HG02885 (cell line): ENCODE measurements at regions not wholly inside any gene's neighbourhood (a gene's known extent, or its start where the extent isn't known, plus 50 kb on each side); places are given as distances from the start of the nearest gene placed in this dataset.

ENCODE experiments used
- ATAC-seq: cut with Tn5 transposase; IDR thresholded peaks from one replicate; pipeline ENCODE4 v1.9.1; 2021; ENCODE audit warnings: mild to moderate bottlenecking; ENCODE audit not compliant: unreplicated experiment, poor library complexity

GRCh38 chr1:214816603-214817002 is 213.6 kb downstream of the CENPF start:
- no peak for ATAC-seq

DNA sequence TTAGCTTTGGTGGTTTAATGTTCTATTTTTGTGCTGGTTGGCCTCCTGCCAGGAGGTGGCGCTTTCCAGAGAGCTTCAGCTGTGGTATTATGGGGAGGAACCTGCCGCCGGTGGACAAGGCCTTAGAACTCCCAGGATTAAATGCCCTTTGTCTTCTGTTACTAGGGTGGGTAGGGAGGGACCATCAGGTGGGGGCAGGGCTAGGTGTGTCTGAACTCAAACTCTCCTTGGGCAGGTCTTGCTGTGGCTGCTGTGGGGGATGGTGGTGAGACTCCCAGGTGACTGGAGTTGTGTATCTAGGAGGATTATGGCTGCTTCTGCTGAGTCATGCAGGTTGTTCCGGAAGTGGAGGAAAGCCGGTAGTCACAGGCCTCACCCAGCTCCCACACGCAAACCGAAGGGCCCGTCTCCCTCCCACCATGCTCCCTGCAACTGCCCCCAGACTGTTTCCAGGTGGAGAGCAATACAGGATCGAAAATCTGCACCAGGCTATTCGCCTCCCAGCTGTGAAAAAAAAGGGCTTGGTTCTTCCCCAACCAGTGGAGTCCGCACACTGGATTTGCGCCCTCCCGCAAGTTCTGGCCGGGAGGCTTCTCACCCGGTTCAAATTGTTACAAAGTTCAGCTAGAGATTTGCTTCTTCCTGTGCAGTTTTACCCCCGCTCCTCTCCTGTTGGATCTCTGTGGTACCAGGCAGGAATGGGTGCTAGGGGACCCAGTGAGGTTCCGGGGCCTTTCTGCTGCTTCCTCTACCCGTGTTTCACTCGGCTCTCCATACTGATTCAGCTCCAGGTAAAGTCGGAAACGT is 220.5 kb downstream of the CENPF start:
- no peak for ATAC-seq

DNA sequence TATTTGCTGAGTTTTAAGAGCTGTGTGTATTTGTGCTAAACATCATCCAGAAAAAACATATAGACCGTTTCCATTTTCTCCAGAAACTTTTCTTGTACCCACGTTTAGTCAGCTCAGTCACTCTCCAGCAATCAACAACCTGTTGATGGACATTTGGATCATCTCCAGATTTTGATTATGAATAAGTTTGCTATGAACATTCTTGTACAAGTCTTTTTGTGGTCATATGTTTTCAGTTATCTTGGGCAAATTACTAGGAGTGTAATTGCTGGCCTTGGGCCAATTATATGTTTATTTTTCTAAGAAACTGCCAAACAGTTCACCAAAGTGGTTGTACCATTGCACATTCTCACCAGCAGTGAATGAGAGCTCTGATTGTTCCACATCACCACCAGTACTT is 221.8 kb downstream of the CENPF start:
- ATAC-seq = no peak

DNA sequence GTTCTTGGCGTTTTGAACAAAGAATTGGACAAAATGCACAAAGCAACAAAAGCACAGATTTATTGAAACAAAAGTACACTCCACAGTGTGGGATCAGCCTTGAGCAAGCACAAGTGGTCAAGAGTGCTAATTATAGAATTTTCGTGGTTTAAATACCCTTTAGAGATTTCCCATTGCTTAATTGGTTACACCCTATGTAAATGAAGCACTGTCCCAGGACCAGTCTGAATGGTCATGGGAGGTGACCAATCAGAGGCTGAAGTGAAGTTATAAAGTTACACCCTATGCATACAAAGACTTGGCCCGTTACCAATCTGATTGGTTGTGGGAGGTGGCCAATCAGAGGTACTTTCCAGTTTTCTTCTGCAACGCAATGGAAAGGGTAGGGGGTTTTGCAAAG is 223.6 kb downstream of the CENPF start:
- no peak for ATAC-seq

DNA sequence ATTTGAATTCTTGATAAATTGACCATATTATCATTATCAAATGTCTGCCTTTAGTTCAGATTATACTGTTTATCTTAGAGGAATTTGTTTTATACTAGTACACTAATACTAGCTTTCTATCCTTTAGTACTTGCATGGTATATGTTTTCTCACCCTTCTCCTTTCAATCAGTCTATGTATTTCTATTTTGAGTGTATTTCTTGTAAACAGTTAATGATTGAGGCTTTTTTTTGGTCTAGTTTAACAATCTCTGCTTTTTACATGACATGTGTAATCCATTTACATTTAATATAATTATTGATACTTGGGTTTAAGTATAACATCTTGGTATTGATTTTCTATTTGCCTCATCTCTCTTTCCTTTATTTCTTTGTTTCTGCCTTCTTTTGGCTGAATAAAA is 224.9 kb downstream of the CENPF start:
- ATAC-seq = no peak

- ATAC-seq = no peak
Observed at GRCh38 chr1:214830941-214831340, 227.9 kb downstream of the CENPF start.

- ATAC-seq = no peak
Observed at GRCh38 chr1:214831956-214832355, 229.0 kb downstream of the CENPF start.

- no peak for ATAC-seq
Observed at GRCh38 chr1:214833178-214833756, 230.3 kb downstream of the CENPF start.

GRCh38 chr1:214837376-214837775 is 234.4 kb downstream of the CENPF start:
- ATAC-seq = no peak

GRCh38 chr1:214838351-214838750 is 235.4 kb downstream of the CENPF start:
- ATAC-seq = no peak

GRCh38 chr1:214840356-214840755 is 237.4 kb downstream of the CENPF start:
- ATAC-seq = no peak

- ATAC-seq = no peak
Observed at GRCh38 chr1:214842856-214843255, 239.7 kb upstream of the KCNK2 start.

GRCh38 chr1:214843281-214843680 is 239.3 kb upstream of the KCNK2 start:
- ATAC-seq = no peak

DNA sequence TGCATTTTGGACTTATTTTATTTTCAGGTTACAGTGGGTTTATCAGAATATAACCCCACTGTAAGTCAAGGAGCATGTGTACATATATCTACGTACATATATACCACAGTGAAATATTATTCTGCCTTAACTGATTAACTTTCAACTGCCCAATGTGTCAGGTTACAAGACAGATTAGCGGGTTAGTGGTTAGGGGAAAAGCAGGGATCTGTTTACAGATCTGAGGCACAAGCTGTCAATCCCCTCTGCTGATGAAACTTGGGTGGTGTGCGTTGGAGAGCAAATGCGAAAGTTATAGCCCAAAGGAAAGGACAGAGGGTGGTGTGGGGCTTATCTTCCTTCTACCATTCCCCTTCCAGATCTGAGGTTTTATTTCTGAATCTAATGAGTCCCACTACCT is 238.2 kb upstream of the KCNK2 start:
- ATAC-seq = no peak

- no peak for ATAC-seq
Observed at GRCh38 chr1:214846276-214846675, 236.3 kb upstream of the KCNK2 start.

DNA sequence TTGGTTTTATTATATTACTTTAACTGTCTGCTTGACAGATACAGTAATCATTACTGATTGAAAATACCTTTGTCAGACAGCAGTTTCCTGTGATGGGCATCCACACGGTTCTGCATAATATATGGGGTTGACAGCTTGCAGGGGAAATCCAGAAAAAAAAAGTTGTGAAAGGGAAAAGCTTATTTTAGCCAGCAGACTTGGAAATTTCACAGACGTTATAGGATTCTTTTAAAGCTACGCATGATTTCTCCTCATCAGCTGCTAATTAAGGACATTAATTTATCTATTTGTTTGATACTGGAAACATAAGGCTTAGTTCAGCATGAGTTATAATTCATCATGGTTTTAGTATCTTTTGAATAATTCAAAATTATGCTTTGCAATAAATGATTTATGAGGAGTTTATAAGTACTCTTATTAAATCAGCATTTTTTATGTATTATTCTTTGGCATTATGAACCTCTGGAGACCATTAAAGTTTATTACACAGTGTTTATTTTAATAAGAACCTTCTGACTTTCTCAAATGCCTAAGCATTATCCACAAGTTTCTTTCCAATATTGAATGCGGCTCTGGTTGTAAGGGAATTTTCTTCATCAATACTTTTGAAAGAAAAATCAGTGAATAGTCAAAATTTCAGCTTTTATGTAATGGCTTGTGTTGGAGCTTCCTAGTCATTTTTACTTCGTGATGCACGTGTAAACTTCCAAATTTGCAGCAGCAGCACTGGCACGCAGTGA is 235.3 kb upstream of the KCNK2 start:
- ATAC-seq = no peak

DNA sequence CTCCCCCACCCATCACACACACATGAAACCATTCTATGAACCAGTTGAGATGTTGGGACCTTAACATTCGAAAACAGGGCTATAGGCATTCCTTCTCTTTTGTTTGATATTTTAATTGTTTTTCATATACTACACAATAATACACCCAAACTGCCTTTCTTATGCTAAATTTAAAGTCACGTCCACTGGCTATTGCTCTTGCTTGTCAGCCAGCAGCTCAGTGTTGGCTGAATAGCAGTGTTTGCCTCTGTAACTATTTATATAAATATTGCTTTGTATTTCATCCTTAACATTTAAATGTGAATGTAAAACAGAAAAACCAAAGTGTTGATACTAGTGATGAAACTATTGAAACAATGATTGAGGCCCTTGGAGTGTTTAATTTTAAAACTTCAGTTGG is 234.4 kb upstream of the KCNK2 start:
- ATAC-seq = no peak

GRCh38 chr1:214850432-214851050 is 232.0 kb upstream of the KCNK2 start:
- ATAC-seq = no peak

DNA sequence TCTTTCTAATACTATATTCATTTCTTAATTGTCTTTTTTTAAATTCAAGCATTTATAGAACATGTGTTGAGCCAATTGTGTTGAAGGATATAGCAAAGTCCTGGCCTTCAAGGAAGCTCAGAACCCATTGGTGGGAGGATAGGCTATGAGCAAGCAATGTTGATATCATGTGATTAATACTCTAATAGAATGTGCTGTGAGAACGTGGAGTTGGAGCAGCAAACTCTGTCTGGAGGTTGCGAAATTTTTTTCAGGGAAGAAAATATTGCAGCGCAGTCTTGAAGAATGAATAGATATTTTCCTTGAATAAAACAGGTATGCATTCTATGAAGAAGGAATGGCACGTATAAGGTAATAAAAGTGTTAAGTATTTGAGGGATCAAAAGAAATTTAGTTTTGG is 229.2 kb upstream of the KCNK2 start:
- ATAC-seq = no peak

DNA sequence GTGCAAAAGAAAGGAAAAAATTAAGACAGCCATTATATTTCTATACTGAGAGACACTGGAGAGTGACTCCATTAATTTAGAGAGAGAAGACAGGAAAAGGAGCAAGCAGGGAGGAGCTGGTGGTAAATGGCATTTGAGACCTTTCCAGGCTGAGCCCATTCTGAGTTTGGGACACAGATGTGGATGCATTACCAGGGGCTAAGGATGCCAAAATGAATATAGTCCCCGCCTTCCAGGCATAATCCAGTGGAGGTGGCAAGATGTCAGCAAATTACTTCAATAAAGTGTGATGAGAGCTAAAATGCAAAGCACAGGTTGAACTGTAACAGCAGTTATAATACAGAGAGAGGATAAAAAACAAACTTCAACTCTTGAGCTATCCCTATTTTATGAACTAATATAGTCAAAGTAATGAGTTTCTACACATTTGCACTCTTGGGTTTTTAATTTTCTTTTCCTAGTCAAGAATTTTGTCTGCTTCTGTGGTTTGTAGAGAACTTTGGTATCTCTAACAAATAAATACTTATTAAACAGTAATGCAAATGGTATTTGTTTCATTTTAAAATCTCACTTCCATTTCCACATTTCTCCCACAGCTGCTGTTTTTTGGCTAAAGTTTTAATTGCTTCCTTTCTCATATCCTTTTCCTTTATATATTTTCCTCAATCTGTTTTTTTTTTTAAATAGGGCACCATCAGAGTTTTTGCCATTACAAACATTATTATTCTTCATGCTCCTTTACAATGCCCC is 228.2 kb upstream of the KCNK2 start:
- ATAC-seq = no peak
